ENCODE measurements at regions not wholly inside any gene's neighbourhood (a gene's known extent, or its start where the extent isn't known, plus 50 kb on each side); places are given as distances from the start of the nearest gene placed in this dataset.

GRCh38 chr4:38189445-38189844 is 229.2 kb downstream of the PTTG2 start:
- no peak for DNase-seq (ENCODE audit: low read depth)

- no peak for DNase-seq (ENCODE audit: low read depth)
Measured at GRCh38 chr4:38190717-38191178, 230.6 kb downstream of the PTTG2 start.

- no peak for DNase-seq (ENCODE audit: low read depth)
Measured at GRCh38 chr4:38192516-38192915, 232.3 kb downstream of the PTTG2 start.

- no peak for DNase-seq (ENCODE audit: low read depth)
Measured at GRCh38 chr4:38193236-38193863, 233.2 kb downstream of the PTTG2 start.

- no peak for DNase-seq (ENCODE audit: low read depth)
Measured at GRCh38 chr4:38194047-38194602, 233.9 kb downstream of the PTTG2 start.

GRCh38 chr4:38195486-38195885 is 235.3 kb downstream of the PTTG2 start:
- no peak for DNase-seq (ENCODE audit: low read depth)

- DNase-seq (ENCODE audit: low read depth) = no peak
Measured at GRCh38 chr4:38195911-38196310, 235.7 kb downstream of the PTTG2 start.

- no peak for DNase-seq (ENCODE audit: low read depth)
Measured at GRCh38 chr4:38202242-38202641, 242.0 kb downstream of the PTTG2 start.

- DNase-seq (ENCODE audit: low read depth) = no peak
Measured at GRCh38 chr4:38203609-38204008, 243.4 kb downstream of the PTTG2 start.

- no peak for DNase-seq (ENCODE audit: low read depth)
Measured at GRCh38 chr4:38204339-38205035, 244.3 kb downstream of the PTTG2 start.

- no peak for DNase-seq (ENCODE audit: low read depth)
Measured at GRCh38 chr4:38205261-38205660, 245.1 kb downstream of the PTTG2 start.

GRCh38 chr4:38207110-38207457 is 246.9 kb downstream of the PTTG2 start:
- DNase-seq (ENCODE audit: low read depth) = no peak

- no peak for DNase-seq (ENCODE audit: low read depth)
Measured at GRCh38 chr4:38209654-38210053, 249.5 kb downstream of the PTTG2 start.

- DNase-seq (ENCODE audit: low read depth) = no peak
Measured at GRCh38 chr4:38210396-38211114, 250.4 kb downstream of the PTTG2 start.

- DNase-seq (ENCODE audit: low read depth) = no peak
Measured at GRCh38 chr4:38211885-38212284, 251.7 kb downstream of the PTTG2 start.

GRCh38 chr4:38213083-38213805 is 253.0 kb downstream of the PTTG2 start:
- no peak for DNase-seq (ENCODE audit: low read depth)

GRCh38 chr4:38222892-38223291 is 262.7 kb downstream of the PTTG2 start:
- DNase-seq (ENCODE audit: low read depth) = no peak

GRCh38 chr4:38223306-38223705 is 263.1 kb downstream of the PTTG2 start:
- no peak for DNase-seq (ENCODE audit: low read depth)

GRCh38 chr4:38223782-38224236 is 263.6 kb downstream of the PTTG2 start:
- no peak for DNase-seq (ENCODE audit: low read depth)

GRCh38 chr4:38224850-38225249 is 264.7 kb downstream of the PTTG2 start:
- no peak for DNase-seq (ENCODE audit: low read depth)

GRCh38 chr4:38226170-38226569 is 266.0 kb downstream of the PTTG2 start:
- DNase-seq (ENCODE audit: low read depth) = no peak

- no peak for DNase-seq (ENCODE audit: low read depth)
Measured at GRCh38 chr4:38230121-38230801, 270.1 kb downstream of the PTTG2 start.
